Loucy (cell line): ENCODE measurements at regions not wholly inside any gene's neighbourhood (a gene's known extent, or its start where the extent isn't known, plus 50 kb on each side); places are given as distances from the start of the nearest gene placed in this dataset.

Experiments used
- H2AFZ ChIP-seq: fragments of 200-600 bp; sonication (generic); 2 replicates; pipeline ENCODE4 v1.6.0; 2016; ENCODE audit warnings: antibody characterized with exemption, mild to moderate bottlenecking, low read length, moderate library complexity
- H3F3A ChIP-seq: fragments of 200-600 bp; 2 replicates; pipeline ENCODE4 v1.6.0; 2016; ENCODE audit warnings: antibody characterized with exemption, low read depth, mild to moderate bottlenecking
- H3K27me3 ChIP-seq: fragments of 200-600 bp; sonication (generic); 2 replicates; pipeline ENCODE4 v1.6.1; 2014; ENCODE audit warnings: low read length, mild to moderate bottlenecking; ENCODE audit not compliant: insufficient read depth, poor library complexity, severe bottlenecking
- H3K36me3 ChIP-seq: fragments of 200-600 bp; sonication (generic); 2 replicates; pipeline ENCODE4 v1.6.1; 2016; ENCODE audit warnings: low read length; ENCODE audit not compliant: insufficient read depth
- H3K4me1 ChIP-seq: fragments of 200-600 bp; sonication (generic); 2 replicates; pipeline ENCODE4 v1.5.1; 2014; ENCODE audit warnings: low read length, mild to moderate bottlenecking; ENCODE audit not compliant: insufficient read depth, poor library complexity, severe bottlenecking
- H3K4me2 ChIP-seq: fragments of 200-600 bp; sonication (generic); 2 replicates; pipeline ENCODE4 v1.6.0; 2014; ENCODE audit warnings: antibody characterized with exemption, low read length, low read depth, mild to moderate bottlenecking; ENCODE audit not compliant: poor library complexity, severe bottlenecking
- H3K4me3 ChIP-seq: fragments of 200-600 bp; sonication (generic); 2 replicates; pipeline ENCODE4 v1.5.1; 2014; ENCODE audit warnings: low read length, mild to moderate bottlenecking, mixed read lengths; ENCODE audit not compliant: poor library complexity, severe bottlenecking
- H3K79me2 ChIP-seq: fragments of 200-600 bp; sonication (generic); 2 replicates; pipeline ENCODE4 v1.6.1; 2014; ENCODE audit warnings: low read length; ENCODE audit not compliant: insufficient read depth
- H3K9ac ChIP-seq: fragments of 200-600 bp; sonication (generic); 2 replicates; pipeline ENCODE4 v1.6.0; 2014; ENCODE audit warnings: mild to moderate bottlenecking, low read depth, low read length, moderate library complexity; ENCODE audit not compliant: poor library complexity, severe bottlenecking
- H3K9me2 ChIP-seq: fragments of 200-600 bp; sonication (generic); replicated peaks from 2 replicates; pipeline ENCODE4 v1.6.1; 2016; ENCODE audit warnings: low read depth, low read length, mixed read lengths
- H3K9me3 ChIP-seq: fragments of 200-600 bp; sonication (generic); 2 replicates; pipeline ENCODE4 v1.6.1; 2014; ENCODE audit warnings: mild to moderate bottlenecking, antibody characterized with exemption, low read length, low read depth; ENCODE audit not compliant: insufficient read depth
- H4K20me1 ChIP-seq: fragments of 200-600 bp; sonication (generic); 2 replicates; pipeline ENCODE4 v1.6.0; 2014; ENCODE audit warnings: antibody characterized with exemption, low read length, mild to moderate bottlenecking; ENCODE audit not compliant: insufficient read depth, poor library complexity, severe bottlenecking
- EZH2phosphoT487 ChIP-seq: fragments of 200-600 bp; IDR thresholded peaks from 2 replicates; pipeline ENCODE4 v1.6.1; 2018; ENCODE audit warnings: antibody characterized with exemption, mild to moderate bottlenecking, moderate library complexity, borderline replicate concordance
- TF ChIP-seq, protein P1 (sequence below): fragments of 200-600 bp; sonication (generic); conservative IDR thresholded peaks from 2 replicates; pipeline ENCODE4 v1.5.1; 2014; ENCODE audit warnings: mild to moderate bottlenecking, antibody characterized with exemption, low read length

- no peaks in the 10 kb centered on the region for H3F3A ChIP-seq
- H3K9ac ChIP-seq: no peak overlapping the region
- H3K27me3 ChIP-seq: no peaks in the 10 kb centered on the region
- TF ChIP-seq, protein P1, sequence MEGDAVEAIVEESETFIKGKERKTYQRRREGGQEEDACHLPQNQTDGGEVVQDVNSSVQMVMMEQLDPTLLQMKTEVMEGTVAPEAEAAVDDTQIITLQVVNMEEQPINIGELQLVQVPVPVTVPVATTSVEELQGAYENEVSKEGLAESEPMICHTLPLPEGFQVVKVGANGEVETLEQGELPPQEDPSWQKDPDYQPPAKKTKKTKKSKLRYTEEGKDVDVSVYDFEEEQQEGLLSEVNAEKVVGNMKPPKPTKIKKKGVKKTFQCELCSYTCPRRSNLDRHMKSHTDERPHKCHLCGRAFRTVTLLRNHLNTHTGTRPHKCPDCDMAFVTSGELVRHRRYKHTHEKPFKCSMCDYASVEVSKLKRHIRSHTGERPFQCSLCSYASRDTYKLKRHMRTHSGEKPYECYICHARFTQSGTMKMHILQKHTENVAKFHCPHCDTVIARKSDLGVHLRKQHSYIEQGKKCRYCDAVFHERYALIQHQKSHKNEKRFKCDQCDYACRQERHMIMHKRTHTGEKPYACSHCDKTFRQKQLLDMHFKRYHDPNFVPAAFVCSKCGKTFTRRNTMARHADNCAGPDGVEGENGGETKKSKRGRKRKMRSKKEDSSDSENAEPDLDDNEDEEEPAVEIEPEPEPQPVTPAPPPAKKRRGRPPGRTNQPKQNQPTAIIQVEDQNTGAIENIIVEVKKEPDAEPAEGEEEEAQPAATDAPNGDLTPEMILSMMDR: no peak
- TF ChIP-seq EZH2phosphoT487: no peak
- no peak overlapping the region for H3K4me3 ChIP-seq
- H3K79me2 ChIP-seq: no peaks in the 10 kb centered on the region
- no peaks in the 10 kb centered on the region for H3K4me1 ChIP-seq
- H3K4me2 ChIP-seq: no peak overlapping the region
- H3K36me3 ChIP-seq: no peaks in the 10 kb centered on the region
- H2AFZ ChIP-seq: no peak overlapping the region
- H4K20me1 ChIP-seq: no peaks in the 10 kb centered on the region
- no peaks in the 10 kb centered on the region for H3K9me2 ChIP-seq
- H3K9me3 ChIP-seq: no peaks in the 10 kb centered on the region
These were observed 83.2 kb upstream of the IRS2 start for GRCh38 chr13:109869312-109870237.

DNA sequence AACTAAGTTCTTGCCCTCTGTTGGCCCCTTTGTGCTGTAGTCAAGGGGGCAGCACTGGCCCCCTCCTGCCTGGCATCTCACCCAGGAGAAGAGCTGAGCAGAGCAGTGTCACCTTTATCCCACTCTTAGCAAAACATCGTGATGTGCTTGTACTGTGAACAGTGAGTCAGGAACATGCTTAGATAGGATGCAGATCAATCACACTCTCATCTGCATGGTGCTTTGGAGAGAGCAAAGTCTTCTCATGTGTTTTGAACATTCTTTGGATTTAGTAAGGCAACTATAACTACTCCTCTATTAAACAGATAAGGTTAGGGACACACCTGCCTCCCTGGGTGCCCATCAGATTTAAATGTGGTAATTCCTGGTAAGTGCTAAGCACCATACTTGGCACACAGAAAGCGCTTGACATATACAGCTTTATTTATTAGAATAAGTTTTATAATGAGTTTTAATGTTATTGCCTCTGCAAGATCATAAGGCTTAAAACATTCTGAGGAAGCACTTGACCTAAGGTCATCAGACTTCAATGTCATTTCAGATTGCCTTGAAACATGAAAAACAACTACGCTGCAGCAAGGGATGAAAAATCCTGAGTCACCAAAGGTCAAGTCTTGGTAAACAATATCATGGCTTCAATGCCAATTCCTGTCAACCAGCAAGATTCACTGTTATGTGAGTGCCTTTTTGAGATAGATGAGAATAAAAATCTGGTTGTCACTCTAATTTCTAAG lies 82.4 kb upstream of the IRS2 start:
- Histone ChIP-seq H3K9me2 (no peaks in the 10 kb centered on the region), H4K20me1 (no peaks in the 10 kb centered on the region), H3K4me3 (no peak overlapping the region), H2AFZ (no peak overlapping the region), H3K27me3 (peaks cover under 1% of the 10 kb centered on the region), H3K4me1 (no peaks in the 10 kb centered on the region), H3K36me3 (no peaks in the 10 kb centered on the region), H3K9ac (no peak overlapping the region), H3K79me2 (no peaks in the 10 kb centered on the region), H3K4me2 (no peak overlapping the region), H3K9me3 (no peaks in the 10 kb centered on the region), H3F3A (no peaks in the 10 kb centered on the region)
- TF ChIP-seq, protein P1: no peak
- TF ChIP-seq EZH2phosphoT487: no peak

- Histone ChIP-seq H3K9me3 (no peaks in the 10 kb centered on the region), H3K9me2 (no peaks in the 10 kb centered on the region), H4K20me1 (no peaks in the 10 kb centered on the region), H3F3A (no peaks in the 10 kb centered on the region), H3K27me3 (peaks cover 5% of the 10 kb centered on the region), H3K79me2 (no peaks in the 10 kb centered on the region), H2AFZ (no peak overlapping the region), H3K4me2 (no peak overlapping the region), H3K9ac (no peak overlapping the region), H3K4me1 (no peaks in the 10 kb centered on the region), H3K4me3 (no peak overlapping the region), H3K36me3 (no peaks in the 10 kb centered on the region)
- TF ChIP-seq, protein P1: no peak
- no peak for TF ChIP-seq EZH2phosphoT487
These were observed 81.4 kb upstream of the IRS2 start for GRCh38 chr13:109867766-109868165.
